GM23248 (cell line): ENCODE measurements at regions not wholly inside any gene's neighbourhood (a gene's known extent, or its start where the extent isn't known, plus 50 kb on each side); places are given as distances from the start of the nearest gene placed in this dataset.

Experiments used
- DNase-seq: peaks from one replicate; pipeline ENCODE4 v3.0.0-alpha.2; 2015
- H2AFZ ChIP-seq: fragments of 200-600 bp; sonication (generic); 2 replicates; pipeline ENCODE4 v1.6.1; 2016; ENCODE audit warnings: antibody characterized with exemption
- H3F3A ChIP-seq: fragments of 200-600 bp; sonication (generic); 2 replicates; pipeline ENCODE4 v1.6.1; 2016; ENCODE audit warnings: mild to moderate bottlenecking, antibody characterized with exemption, mixed run types; ENCODE audit not compliant: insufficient read depth
- H3K27ac ChIP-seq: fragments of 200-600 bp; sonication (generic); 2 replicates; pipeline ENCODE4 v1.5.1; 2016; ENCODE audit warnings: mild to moderate bottlenecking
- H3K27me3 ChIP-seq: fragments of 200-600 bp; sonication (generic); replicated peaks from 2 replicates; pipeline ENCODE4 v1.6.1; 2016; ENCODE audit warnings: mild to moderate bottlenecking; ENCODE audit not compliant: insufficient read depth
- H3K36me3 ChIP-seq: fragments of 200-600 bp; sonication (generic); 2 replicates; pipeline ENCODE4 v1.6.1; 2016; ENCODE audit warnings: low read depth, mild to moderate bottlenecking
- H3K4me1 ChIP-seq: fragments of 200-600 bp; sonication (generic); 2 replicates; pipeline ENCODE4 v1.6.1; 2016; ENCODE audit warnings: mild to moderate bottlenecking; ENCODE audit not compliant: insufficient read depth
- H3K4me2 ChIP-seq: fragments of 200-600 bp; sonication (generic); one replicate; pipeline ENCODE4 v1.6.1; 2016; ENCODE audit warnings: mild to moderate bottlenecking; ENCODE audit not compliant: unreplicated experiment
- H3K4me3 ChIP-seq: fragments of 200-600 bp; sonication (generic); 2 replicates; pipeline ENCODE4 v1.5.1; 2016; ENCODE audit warnings: mild to moderate bottlenecking
- H3K79me2 ChIP-seq: fragments of 200-600 bp; sonication (generic); 2 replicates; pipeline ENCODE4 v1.6.1; 2016; ENCODE audit warnings: mild to moderate bottlenecking; ENCODE audit not compliant: insufficient read depth
- H3K9ac ChIP-seq: fragments of 200-600 bp; sonication (generic); 2 replicates; pipeline ENCODE4 v1.6.1; 2016; ENCODE audit warnings: mild to moderate bottlenecking
- H3K9me2 ChIP-seq: fragments of 200-600 bp; sonication (generic); 2 replicates; pipeline ENCODE4 v1.6.1; 2016; ENCODE audit warnings: mixed run types, mild to moderate bottlenecking, moderate library complexity; ENCODE audit not compliant: insufficient read depth
- H3K9me3 ChIP-seq: fragments of 200-600 bp; sonication (generic); one replicate; pipeline ENCODE4 v1.6.1; 2017; ENCODE audit warnings: low read depth
- H4K20me1 ChIP-seq: fragments of 200-600 bp; sonication (generic); 2 replicates; pipeline ENCODE4 v1.6.0; 2016; ENCODE audit not compliant: insufficient read depth
- EZH2 ChIP-seq: fragments of 200-600 bp; sonication (generic); IDR thresholded peaks from 2 replicates; pipeline ENCODE4 v1.6.1; 2018; ENCODE audit warnings: antibody characterized with exemption, mild to moderate bottlenecking; ENCODE audit not compliant: insufficient read depth, poor library complexity, severe bottlenecking
- EZH2phosphoT487 ChIP-seq: fragments of 200-600 bp; sonication (generic); IDR thresholded peaks from 2 replicates; pipeline ENCODE4 v1.6.1; 2018; ENCODE audit warnings: antibody characterized with exemption, moderate library complexity, mild to moderate bottlenecking, low read depth; ENCODE audit not compliant: insufficient read depth
- WGBS, 2 experiments: methylation state at CpG; one replicate each; pipeline ENCODE4 v1.1.6; 2015 to 2017; ENCODE audit warnings: low lambda C conversion rate in 2 of 2, low coverage in 1 of 2; ENCODE audit errors: missing lambda C conversion rate in 2 of 2; 5-methylcytosine and 5-hydroxymethylcytosine counted together
- in situ Hi-C: fragments of 300-500 bp; cut with MboI; formaldehyde crosslinking; loops from 2 replicates; pipeline ENCODE4 v1.15.0; 2020

- H3K4me2 ChIP-seq, result peak overlapping the region; percentile 5
- H2AFZ ChIP-seq, result peak overlapping the region; percentile 18; the same call in 1 of the 2 replicates
- peaks cover 31% of the 10 kb centered on the region for H3K4me1 ChIP-seq
- no peaks in the 10 kb centered on the region for H3K9me2 ChIP-seq
- H3K27me3 ChIP-seq, result no peaks in the 10 kb centered on the region
- in situ Hi-C loops, result no loop called here
- H3F3A ChIP-seq, result peaks cover 15% of the 10 kb centered on the region
- H3K36me3 ChIP-seq, result no peaks in the 10 kb centered on the region
- no peak overlapping the region for H3K9ac ChIP-seq
- DNase-seq, result peak; percentile 39
- H3K79me2 ChIP-seq, result no peaks in the 10 kb centered on the region
- H4K20me1 ChIP-seq, result no peaks in the 10 kb centered on the region
- H3K9me3 ChIP-seq, result no peaks in the 10 kb centered on the region
- 23 to 26% methylated on average over 4 of the region's 4 CpGs for WGBS, 2 experiments
- peak overlapping the region; percentile 9; the same call in 1 of the 2 replicates for H3K27ac ChIP-seq
- no peak for TF ChIP-seq EZH2
- no peak for TF ChIP-seq EZH2phosphoT487
- no peak overlapping the region for H3K4me3 ChIP-seq
Measured at GRCh38 chr6:100084316-100084990, 90.4 kb upstream of the MCHR2 start.

GRCh38 chr6:100078509-100078908, 84.5 kb upstream of the MCHR2 start:
- TF ChIP-seq EZH2, result no peak
- TF ChIP-seq EZH2phosphoT487, result no peak
- DNase-seq, result peak; percentile 57
- Histone ChIP-seq H2AFZ (no peak overlapping the region), H3K36me3 (no peaks in the 10 kb centered on the region), H3K27ac (no peak overlapping the region), H3K9me2 (no peaks in the 10 kb centered on the region), H3K4me3 (no peak overlapping the region), H3K27me3 (peaks cover 25% of the 10 kb centered on the region), H3K4me1 (no peaks in the 10 kb centered on the region), H3K9ac (no peak overlapping the region), H3K79me2 (no peaks in the 10 kb centered on the region), H3K9me3 (no peaks in the 10 kb centered on the region), H3F3A (no peaks in the 10 kb centered on the region), H3K4me2 (no peak overlapping the region), H4K20me1 (no peaks in the 10 kb centered on the region)
- WGBS, 2 experiments, result 49 to 56% methylated on average over 5 of the region's 5 CpGs
- in situ Hi-C loops, result no loop called here

DNA sequence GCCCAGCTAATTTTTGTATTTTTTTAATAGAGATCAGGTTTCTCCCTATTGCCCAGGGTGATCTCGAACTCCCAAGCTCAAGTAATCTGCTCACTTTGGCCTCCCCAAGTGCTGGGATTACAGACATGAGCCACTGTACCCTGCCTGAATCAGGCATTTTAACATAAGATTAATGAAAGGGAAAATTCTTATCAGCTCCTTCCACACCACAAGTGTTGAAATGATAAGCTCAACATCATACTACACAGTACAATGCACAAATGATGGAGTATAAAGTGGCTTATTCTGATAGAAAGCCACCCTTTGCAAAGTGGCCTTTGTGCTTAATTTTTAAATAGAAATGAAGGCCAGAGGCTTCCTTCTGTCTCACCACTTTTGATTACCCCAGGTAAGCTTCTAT, 71.3 kb upstream of the MCHR2 start:
- Histone ChIP-seq H3K4me1 (no peaks in the 10 kb centered on the region), H3K4me3 (no peak overlapping the region), H3K27ac (no peak overlapping the region), H3K9ac (no peak overlapping the region), H4K20me1 (no peaks in the 10 kb centered on the region), H3K27me3 (no peaks in the 10 kb centered on the region), H3K79me2 (no peaks in the 10 kb centered on the region), H3F3A (no peaks in the 10 kb centered on the region), H3K9me2 (no peaks in the 10 kb centered on the region), H2AFZ (no peak overlapping the region), H3K36me3 (no peaks in the 10 kb centered on the region), H3K4me2 (no peak overlapping the region), H3K9me3 (peaks cover 5% of the 10 kb centered on the region)
- no peak for DNase-seq
- TF ChIP-seq EZH2 (no peak), EZH2phosphoT487 (no peak)
- in situ Hi-C loops, result no loop called here
- 12 to 17% methylated on average over 1 of the region's 1 CpG for WGBS, 2 experiments

- no peak overlapping the region for H3K27ac ChIP-seq
- TF ChIP-seq EZH2phosphoT487, result no peak
- no peak for TF ChIP-seq EZH2
- H3K36me3 ChIP-seq, result no peaks in the 10 kb centered on the region
- peaks cover 3% of the 10 kb centered on the region for H3K9me3 ChIP-seq
- no peaks in the 10 kb centered on the region for H3K27me3 ChIP-seq
- H4K20me1 ChIP-seq, result no peaks in the 10 kb centered on the region
- no peaks in the 10 kb centered on the region for H3K79me2 ChIP-seq
- no peak for DNase-seq
- in situ Hi-C loops, result no loop called here
- no peaks in the 10 kb centered on the region for H3K4me1 ChIP-seq
- H3K4me2 ChIP-seq, result no peak overlapping the region
- no peak overlapping the region for H3K4me3 ChIP-seq
- 72 to 76% methylated on average over 4 of the region's 4 CpGs for WGBS, 2 experiments
- no peaks in the 10 kb centered on the region for H3F3A ChIP-seq
- no peaks in the 10 kb centered on the region for H3K9me2 ChIP-seq
- no peak overlapping the region for H2AFZ ChIP-seq
- H3K9ac ChIP-seq, result no peak overlapping the region
Measured at GRCh38 chr6:100062621-100063020, 68.6 kb upstream of the MCHR2 start.
